Testis (tissue), 2 donors: ENCODE measurements at regions not wholly inside any gene's neighbourhood (a gene's known extent, or its start where the extent isn't known, plus 50 kb on each side); places are given as distances from the start of the nearest gene placed in this dataset.

Experiments used
- POLR2A ChIP-seq: fragments of 450-650 bp; IDR thresholded peaks from one replicate; pipeline ENCODE4 v1.6.1; 2017; ENCODE audit warnings: antibody characterized with exemption, mild to moderate bottlenecking, moderate library complexity
- TF ChIP-seq, protein P1 (sequence below), 3 experiments: fragments of 450-650 bp in 2 of 3; fragments of 200-600 bp in 1 of 3; sonication (generic) in 1 of 3; IDR thresholded peaks; one replicate each; pipeline ENCODE4 v1.5.1; 2016 to 2019; ENCODE audit warnings: antibody characterized with exemption in 3 of 3, mild to moderate bottlenecking in 2 of 3, moderate library complexity in 1 of 3

DNA sequence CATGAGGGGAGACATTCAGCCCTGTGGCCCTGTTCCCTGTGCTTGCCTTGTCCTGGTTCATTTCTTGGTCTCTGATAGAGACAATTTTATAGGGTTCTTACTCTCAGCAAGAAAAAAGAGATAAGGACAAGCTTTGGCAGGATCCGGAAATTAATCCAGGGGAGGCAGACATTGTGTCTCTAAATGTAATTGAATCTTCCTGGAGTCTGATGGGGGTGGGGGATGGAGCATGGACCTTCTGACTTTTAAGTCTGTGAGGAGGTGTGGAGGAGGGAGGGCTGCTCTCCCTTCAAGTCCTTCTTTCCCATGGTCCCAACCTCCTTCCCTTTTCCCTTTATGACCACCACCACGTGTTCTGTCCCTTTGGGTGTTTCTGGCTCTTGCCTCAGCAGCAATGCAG is 512.7 kb downstream of the DHX35 start:
- no peak for TF ChIP-seq POLR2A
- TF ChIP-seq, protein P1, sequence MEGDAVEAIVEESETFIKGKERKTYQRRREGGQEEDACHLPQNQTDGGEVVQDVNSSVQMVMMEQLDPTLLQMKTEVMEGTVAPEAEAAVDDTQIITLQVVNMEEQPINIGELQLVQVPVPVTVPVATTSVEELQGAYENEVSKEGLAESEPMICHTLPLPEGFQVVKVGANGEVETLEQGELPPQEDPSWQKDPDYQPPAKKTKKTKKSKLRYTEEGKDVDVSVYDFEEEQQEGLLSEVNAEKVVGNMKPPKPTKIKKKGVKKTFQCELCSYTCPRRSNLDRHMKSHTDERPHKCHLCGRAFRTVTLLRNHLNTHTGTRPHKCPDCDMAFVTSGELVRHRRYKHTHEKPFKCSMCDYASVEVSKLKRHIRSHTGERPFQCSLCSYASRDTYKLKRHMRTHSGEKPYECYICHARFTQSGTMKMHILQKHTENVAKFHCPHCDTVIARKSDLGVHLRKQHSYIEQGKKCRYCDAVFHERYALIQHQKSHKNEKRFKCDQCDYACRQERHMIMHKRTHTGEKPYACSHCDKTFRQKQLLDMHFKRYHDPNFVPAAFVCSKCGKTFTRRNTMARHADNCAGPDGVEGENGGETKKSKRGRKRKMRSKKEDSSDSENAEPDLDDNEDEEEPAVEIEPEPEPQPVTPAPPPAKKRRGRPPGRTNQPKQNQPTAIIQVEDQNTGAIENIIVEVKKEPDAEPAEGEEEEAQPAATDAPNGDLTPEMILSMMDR (IDR thresholded peaks at IDR 0.05), result no peak
